Kidney (tissue), 13 donors: ENCODE measurements at regions not wholly inside any gene's neighbourhood (a gene's known extent, or its start where the extent isn't known, plus 50 kb on each side); places are given as distances from the start of the nearest gene placed in this dataset.

Experiments used
- DNase-seq, 5 donors: peaks; one replicate each; pipeline ENCODE4 v3.0.0-alpha.2; 2013 to 2020
- FAIRE-seq: peaks from 2 replicates; lab custom pipeline; 2012; peaks lifted over from hg19 to GRCh38; lab: Jason Lieb, UNC
- H3K27ac ChIP-seq, 2 donors: one replicate each; pipeline ENCODE4 v1.7.0; 2013; ENCODE audit warnings: low read depth in 2 of 2, low read length in 2 of 2, inconsistent platforms in 1 of 2
- H3K27me3 ChIP-seq: one replicate; pipeline ENCODE4 v1.7.1; 2013; ENCODE audit warnings: low read length, inconsistent platforms; ENCODE audit not compliant: control insufficient read depth, insufficient read depth
- H3K36me3 ChIP-seq, 3 donors: one replicate each; pipeline versions ENCODE4 v1.7.0 to v1.7.1; 2013; ENCODE audit warnings: low read length in 3 of 3, control low read depth in 1 of 3, inconsistent platforms in 1 of 3; ENCODE audit not compliant: insufficient read depth in 3 of 3, control insufficient read depth in 2 of 3
- H3K4me1 ChIP-seq, 3 donors: one replicate each; pipeline versions ENCODE4 v1.7.0 to v1.7.1; 2013; ENCODE audit warnings: low read length in 3 of 3, inconsistent platforms in 1 of 3, low read depth in 1 of 3; ENCODE audit not compliant: control insufficient read depth in 2 of 3, insufficient read depth in 2 of 3
- H3K4me3 ChIP-seq, 3 donors: one replicate each; pipeline versions ENCODE4 v1.7.0 to v1.8.1; 2013; ENCODE audit warnings: low read length in 3 of 3, control low read depth in 1 of 3, inconsistent platforms in 1 of 3
- H3K9ac ChIP-seq, 3 donors: one replicate each; pipeline versions ENCODE4 v1.7.0 to v1.7.1; 2013; ENCODE audit warnings: low read length in 3 of 3, control low read depth in 1 of 3, inconsistent platforms in 1 of 3
- H3K9me3 ChIP-seq, 3 donors: one replicate each; pipeline versions ENCODE4 v1.7.0 to v1.7.1; 2013; ENCODE audit warnings: low read length in 3 of 3, control low read depth in 1 of 3, inconsistent platforms in 1 of 3; ENCODE audit not compliant: control insufficient read depth in 2 of 3, insufficient read depth in 1 of 3
- CTCF ChIP-seq: IDR thresholded peaks from 3 replicates; pipeline ENCODE4 v1.5.1; 2012; ENCODE audit warnings: mild to moderate bottlenecking, moderate library complexity, borderline replicate concordance; ENCODE audit not compliant: insufficient read depth; ENCODE audit errors: extremely low read depth
- intact Hi-C: fragments of 100-400 bp; cut with DNase I; formaldehyde crosslinking; loops from one replicate; pipeline ENCODE4 v1.11.1; 2022
- donor health status: control.
- donor health status: control.
- donor health status: control.
- donor health status: control.
- donor health status: control.
- donor health status: DM: yes; HTN: yes; CAD: no.
- donor health status: Normal renal cell carcinoma (clear cell type).

- FAIRE-seq = no peak
- H3K4me1 ChIP-seq = no peaks in the 10 kb centered on the region
- intact Hi-C loops = no loop called here
- no peaks in the 10 kb centered on the region for H3K27me3 ChIP-seq
- no peak overlapping the region for H3K27ac ChIP-seq
- no peak for DNase-seq
- TF ChIP-seq CTCF = no peak
- peaks cover 0 to 4% (median 0%) of the 10 kb centered on the region in 3 donors for H3K9me3 ChIP-seq
- no peak overlapping the region for H3K4me3 ChIP-seq
- no peak overlapping the region for H3K9ac ChIP-seq
- H3K36me3 ChIP-seq = no peaks in the 10 kb centered on the region
Measured at GRCh38 chr6:9020001-9020400, 584.7 kb upstream of the SLC35B3 start.

- no peak overlapping the region for H3K4me3 ChIP-seq
- intact Hi-C loops = no loop called here
- FAIRE-seq = no peak
Measured at GRCh38 chr6:9009931-9010330, 574.6 kb upstream of the SLC35B3 start.

GRCh38 chr6:9007027-9007426 is 571.7 kb upstream of the SLC35B3 start:
- Histone ChIP-seq H3K9ac (no peak overlapping the region), H3K27me3 (no peaks in the 10 kb centered on the region), H3K9me3 (no peaks in the 10 kb centered on the region), H3K27ac (no peak overlapping the region), H3K4me3 (no peak overlapping the region), H3K36me3 (no peaks in the 10 kb centered on the region), H3K4me1 (no peaks in the 10 kb centered on the region)
- intact Hi-C loops = no loop called here
- DNase-seq (no peak), FAIRE-seq (no peak)
- TF ChIP-seq CTCF = no peak

More at GRCh38 chr6:9009931-9010330, 574.6 kb upstream of the SLC35B3 start:
- H3K4me1 ChIP-seq = no peaks in the 10 kb centered on the region
- no peaks in the 10 kb centered on the region for H3K9me3 ChIP-seq
- no peak for DNase-seq
- TF ChIP-seq CTCF = no peak
- H3K27ac ChIP-seq = no peak overlapping the region
- no peak overlapping the region for H3K9ac ChIP-seq
- no peaks in the 10 kb centered on the region for H3K27me3 ChIP-seq
- H3K36me3 ChIP-seq = no peaks in the 10 kb centered on the region

- no peak overlapping the region for H3K9ac ChIP-seq
- intact Hi-C loops = no loop called here
- no peaks in the 10 kb centered on the region for H3K4me1 ChIP-seq
- TF ChIP-seq CTCF = no peak
- no peak overlapping the region for H3K27ac ChIP-seq
- FAIRE-seq (no peak), DNase-seq (no peak)
- H3K36me3 ChIP-seq = no peaks in the 10 kb centered on the region
- H3K9me3 ChIP-seq = no peaks in the 10 kb centered on the region
- H3K4me3 ChIP-seq = no peak overlapping the region
- no peaks in the 10 kb centered on the region for H3K27me3 ChIP-seq
Measured at GRCh38 chr6:9002833-9003232, 567.5 kb upstream of the SLC35B3 start.
